ENCODE measurements at regions not wholly inside any gene's neighbourhood (a gene's known extent, or its start where the extent isn't known, plus 50 kb on each side); places are given as distances from the start of the nearest gene placed in this dataset.
A peak's percentile ranks its signal among the peaks of the same experiment; 100 is the strongest.

- intact Hi-C loops (cut with DNase I), result no loop called here
- no peak for TF ChIP-seq CTCF (IDR thresholded peaks at IDR 0.05)
- 40 to 46% methylated on average over 7 of the region's 7 CpGs for WGBS, 2 donors
- FAIRE-seq (no peak), DNase-seq (peak; percentile 35 to 77 (median 61)), ATAC-seq (peak; percentile 89 to 93 (median 92))
- Histone ChIP-seq H3K27ac (peak overlapping the region in 1 of 4 donors; percentile 34), H3K27me3 (no peaks in the 10 kb centered on the region), H3K9me3 (no peaks in the 10 kb centered on the region), H3K4me3 (no peak overlapping the region), H3K36me3 (no peaks in the 10 kb centered on the region), H3K4me1 (peaks cover 10 to 16% (median 14%) of the 10 kb centered on the region in 3 donors)
Measured at GRCh38 chr1:224535641-224536040, 80.5 kb upstream of the CNIH3 start.

- Histone ChIP-seq H3K36me3 (no peaks in the 10 kb centered on the region), H3K27ac (no peak overlapping the region), H3K4me1 (peaks cover 8 to 22% (median 18%) of the 10 kb centered on the region in 3 donors), H3K4me3 (no peak overlapping the region), H3K27me3 (no peaks in the 10 kb centered on the region), H3K9me3 (no peaks in the 10 kb centered on the region)
- intact Hi-C loops (cut with DNase I), result no loop called here
- no peak for ATAC-seq
- FAIRE-seq, result no peak
- no peak for DNase-seq
- no peak for TF ChIP-seq CTCF (IDR thresholded peaks at IDR 0.05)
- WGBS, 2 donors, result 47 to 48% methylated on average over 4 of the region's 4 CpGs
Measured at GRCh38 chr1:224539971-224540370, 76.1 kb upstream of the CNIH3 start.

- Histone ChIP-seq H3K9me3 (no peaks in the 10 kb centered on the region), H3K36me3 (no peaks in the 10 kb centered on the region), H3K4me1 (peaks cover 8 to 19% (median 18%) of the 10 kb centered on the region in 3 donors), H3K27me3 (no peaks in the 10 kb centered on the region), H3K4me3 (no peak overlapping the region), H3K27ac (no peak overlapping the region)
- TF ChIP-seq CTCF (IDR thresholded peaks at IDR 0.05), result no peak
- intact Hi-C loops (cut with DNase I), result no loop called here
- DNase-seq (no peak), ATAC-seq (peak in 1 of 4 donors; percentile 36), FAIRE-seq (no peak)
- WGBS, 2 donors, result 80 to 84% methylated on average over 1 of the region's 1 CpG
Measured at GRCh38 chr1:224540535-224540934, 75.6 kb upstream of the CNIH3 start.

- intact Hi-C loops (cut with DNase I), result no loop called here
- TF ChIP-seq CTCF (IDR thresholded peaks at IDR 0.05), result no peak
- H3K27ac ChIP-seq, result no peak overlapping the region
- FAIRE-seq, result no peak
- no peak for ATAC-seq
- 70 to 77% methylated on average over 3 of the region's 3 CpGs for WGBS, 2 donors
- H3K4me3 ChIP-seq, result no peak overlapping the region
- peaks cover 8 to 18% (median 16%) of the 10 kb centered on the region in 3 donors for H3K4me1 ChIP-seq
- no peaks in the 10 kb centered on the region for H3K9me3 ChIP-seq
- DNase-seq, result no peak
- H3K27me3 ChIP-seq, result no peaks in the 10 kb centered on the region
- no peaks in the 10 kb centered on the region for H3K36me3 ChIP-seq
Measured at GRCh38 chr1:224541072-224541790, 74.9 kb upstream of the CNIH3 start.

GRCh38 chr1:224541901-224542630 lies 74.1 kb upstream of the CNIH3 start:
- H3K9me3 ChIP-seq, result no peaks in the 10 kb centered on the region
- H3K4me1 ChIP-seq, result peaks cover 8 to 18% (median 14%) of the 10 kb centered on the region in 3 donors
- intact Hi-C loops (cut with DNase I), result no loop called here
- no peak overlapping the region for H3K4me3 ChIP-seq
- no peak for DNase-seq
- H3K27ac ChIP-seq, result no peak overlapping the region
- H3K36me3 ChIP-seq, result no peaks in the 10 kb centered on the region
- no peak for FAIRE-seq
- 88 to 95% methylated on average over 5 of the region's 5 CpGs for WGBS, 2 donors
- no peaks in the 10 kb centered on the region for H3K27me3 ChIP-seq
- no peak for ATAC-seq
- TF ChIP-seq CTCF (IDR thresholded peaks at IDR 0.05), result no peak
